ENCODE measurements at regions not wholly inside any gene's neighbourhood (a gene's known extent, or its start where the extent isn't known, plus 50 kb on each side); places are given as distances from the start of the nearest gene placed in this dataset.

GRCh38 chr2:121881038-121881437 is 125.6 kb downstream of the TSN start:
- Histone ChIP-seq H3K4me1 (no peaks in the 10 kb centered on the region), H3K4me3 (ENCODE audit: low read depth, low read length) (no peak overlapping the region), H3K27me3 (replicated peaks; ENCODE audit: control insufficient read depth, insufficient read depth, low read length) (no peaks in the 10 kb centered on the region; the same call in 1 of the 2 replicates), H3K36me3 (ENCODE audit: control insufficient read depth, insufficient read depth, low read length) (no peaks in the 10 kb centered on the region), H3K9me3 (no peaks in the 10 kb centered on the region)
- no peak for DNase-seq
- H3K9me3 Mint-ChIP-seq (ENCODE audit: unreplicated experiment) = no peaks in the 10 kb centered on the region
- BruUV-seq (replicated peaks) = no TSS peak
- ChIA-PET POLR2A (no interaction called here), CTCF (interaction anchor here (0.6 kb wide), 1 partner anchor 29 kb away, joined by 3 read pairs; no protein-coding TSS in a partner anchor)
- no peak overlapping the region for H3K4me3 Mint-ChIP-seq (ENCODE audit: unreplicated experiment)
- no peak overlapping the region for H3K27ac Mint-ChIP-seq (ENCODE audit: unreplicated experiment)
- peaks cover 9% of the 10 kb centered on the region for H3K27me3 Mint-ChIP-seq (ENCODE audit: insufficient read depth, unreplicated experiment)
- intact Hi-C loops (cut with micrococcal nuclease; ENCODE audit: unreplicated experiment) = no loop called here
- TF ChIP-seq CTCF (IDR thresholded peaks at IDR 0.05; ENCODE audit: insufficient read depth in 1 of 2, low read depth in 1 of 2, low read length in 1 of 2, severe bottlenecking in 1 of 2, unreplicated experiment in 1 of 2) = no peak
- peaks cover 10% of the 10 kb centered on the region for H3K4me1 Mint-ChIP-seq (ENCODE audit: low read depth, unreplicated experiment)
- H3K36me3 Mint-ChIP-seq (ENCODE audit: insufficient read depth, unreplicated experiment) = peaks cover 4% of the 10 kb centered on the region

GRCh38 chr2:121881950-121882349 is 126.5 kb downstream of the TSN start:
- no peak for TF ChIP-seq CTCF (IDR thresholded peaks at IDR 0.05; ENCODE audit: insufficient read depth in 1 of 2, low read depth in 1 of 2, low read length in 1 of 2, severe bottlenecking in 1 of 2, unreplicated experiment in 1 of 2)
- Histone ChIP-seq H3K4me3 (ENCODE audit: low read depth, low read length) (no peak overlapping the region), H3K27me3 (replicated peaks; ENCODE audit: control insufficient read depth, insufficient read depth, low read length) (no peaks in the 10 kb centered on the region; the same call in 1 of the 2 replicates), H3K9me3 (no peaks in the 10 kb centered on the region), H3K4me1 (no peaks in the 10 kb centered on the region), H3K36me3 (ENCODE audit: control insufficient read depth, insufficient read depth, low read length) (no peaks in the 10 kb centered on the region)
- no peak overlapping the region for H3K4me3 Mint-ChIP-seq (ENCODE audit: unreplicated experiment)
- peaks cover 10% of the 10 kb centered on the region for H3K27me3 Mint-ChIP-seq (ENCODE audit: insufficient read depth, unreplicated experiment)
- ChIA-PET CTCF (no interaction called here), POLR2A (no interaction called here)
- peak in 1 of 2 experiments; percentile 24 for DNase-seq
- H3K9me3 Mint-ChIP-seq (ENCODE audit: unreplicated experiment) = no peaks in the 10 kb centered on the region
- H3K4me1 Mint-ChIP-seq (ENCODE audit: low read depth, unreplicated experiment) = peaks cover 10% of the 10 kb centered on the region
- H3K36me3 Mint-ChIP-seq (ENCODE audit: insufficient read depth, unreplicated experiment) = peaks cover 4% of the 10 kb centered on the region
- no TSS peak for BruUV-seq (replicated peaks)
- intact Hi-C loops (cut with micrococcal nuclease; ENCODE audit: unreplicated experiment) = no loop called here
- no peak overlapping the region for H3K27ac Mint-ChIP-seq (ENCODE audit: unreplicated experiment)

DNA sequence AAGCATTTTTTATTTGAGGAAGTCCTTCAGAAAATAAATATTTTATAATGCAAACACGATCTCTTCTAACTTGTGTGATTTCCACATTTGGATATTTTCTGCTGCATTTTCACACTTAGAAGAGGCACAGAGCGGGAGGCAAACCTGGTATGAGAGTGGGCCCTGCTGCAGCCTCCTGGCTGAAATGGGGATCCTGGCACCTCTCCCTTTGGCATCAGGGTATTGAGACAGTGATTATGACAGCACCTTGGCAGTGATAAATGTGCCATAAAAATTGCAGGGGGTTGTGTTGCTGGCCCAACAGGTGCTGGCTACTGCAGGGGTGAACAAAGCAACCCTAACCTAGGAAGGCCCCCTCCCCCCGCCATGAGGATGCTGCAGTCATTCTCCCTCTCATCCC is 128.6 kb downstream of the TSN start:
- ChIA-PET CTCF (no interaction called here), POLR2A (no interaction called here)
- Mint-ChIP-seq H3K27me3 (ENCODE audit: insufficient read depth, unreplicated experiment) (peaks cover 10% of the 10 kb centered on the region), H3K36me3 (ENCODE audit: insufficient read depth, unreplicated experiment) (peaks cover 4% of the 10 kb centered on the region), H3K4me1 (ENCODE audit: low read depth, unreplicated experiment) (peaks cover 10% of the 10 kb centered on the region), H3K27ac (ENCODE audit: unreplicated experiment) (no peak overlapping the region), H3K9me3 (ENCODE audit: unreplicated experiment) (no peaks in the 10 kb centered on the region), H3K4me3 (ENCODE audit: unreplicated experiment) (no peak overlapping the region)
- no peaks in the 10 kb centered on the region for H3K36me3 ChIP-seq (ENCODE audit: control insufficient read depth, insufficient read depth, low read length)
- H3K9me3 ChIP-seq = no peaks in the 10 kb centered on the region
- no peaks in the 10 kb centered on the region for H3K4me1 ChIP-seq
- no peaks in the 10 kb centered on the region; the same call in 1 of the 2 replicates for H3K27me3 ChIP-seq (replicated peaks; ENCODE audit: control insufficient read depth, insufficient read depth, low read length)
- BruUV-seq (replicated peaks) = no TSS peak
- intact Hi-C loops (cut with micrococcal nuclease; ENCODE audit: unreplicated experiment) = no loop called here
- peak in 1 of 2 experiments; percentile 5 for DNase-seq
- no peak overlapping the region for H3K4me3 ChIP-seq (ENCODE audit: low read depth, low read length)
- no peak for TF ChIP-seq CTCF (IDR thresholded peaks at IDR 0.05; ENCODE audit: insufficient read depth in 1 of 2, low read depth in 1 of 2, low read length in 1 of 2, severe bottlenecking in 1 of 2, unreplicated experiment in 1 of 2)
